ENCODE measurements at regions not wholly inside any gene's neighbourhood (a gene's known extent, or its start where the extent isn't known, plus 50 kb on each side); places are given as distances from the start of the nearest gene placed in this dataset.

DNA sequence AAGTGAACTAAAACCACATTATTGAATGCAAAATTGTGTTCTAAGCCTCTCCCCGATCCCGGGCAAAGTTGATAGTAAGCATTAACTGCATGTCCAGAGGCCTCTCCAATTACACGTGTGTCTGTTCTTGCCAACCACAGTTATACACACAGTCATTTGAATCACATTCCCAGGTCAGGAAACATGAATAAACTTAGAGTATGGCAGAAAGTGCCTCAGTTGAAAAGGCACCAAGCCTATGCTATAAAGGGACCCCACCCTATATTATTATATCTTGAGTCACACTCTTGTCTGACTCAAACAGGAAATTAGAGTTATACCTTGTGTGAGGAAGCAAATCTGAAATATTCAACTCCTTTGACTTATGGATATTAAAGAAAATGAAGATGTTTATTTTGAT, 128.3 kb upstream of the STXBP6 start:
- TF ChIP-seq, protein P1, sequence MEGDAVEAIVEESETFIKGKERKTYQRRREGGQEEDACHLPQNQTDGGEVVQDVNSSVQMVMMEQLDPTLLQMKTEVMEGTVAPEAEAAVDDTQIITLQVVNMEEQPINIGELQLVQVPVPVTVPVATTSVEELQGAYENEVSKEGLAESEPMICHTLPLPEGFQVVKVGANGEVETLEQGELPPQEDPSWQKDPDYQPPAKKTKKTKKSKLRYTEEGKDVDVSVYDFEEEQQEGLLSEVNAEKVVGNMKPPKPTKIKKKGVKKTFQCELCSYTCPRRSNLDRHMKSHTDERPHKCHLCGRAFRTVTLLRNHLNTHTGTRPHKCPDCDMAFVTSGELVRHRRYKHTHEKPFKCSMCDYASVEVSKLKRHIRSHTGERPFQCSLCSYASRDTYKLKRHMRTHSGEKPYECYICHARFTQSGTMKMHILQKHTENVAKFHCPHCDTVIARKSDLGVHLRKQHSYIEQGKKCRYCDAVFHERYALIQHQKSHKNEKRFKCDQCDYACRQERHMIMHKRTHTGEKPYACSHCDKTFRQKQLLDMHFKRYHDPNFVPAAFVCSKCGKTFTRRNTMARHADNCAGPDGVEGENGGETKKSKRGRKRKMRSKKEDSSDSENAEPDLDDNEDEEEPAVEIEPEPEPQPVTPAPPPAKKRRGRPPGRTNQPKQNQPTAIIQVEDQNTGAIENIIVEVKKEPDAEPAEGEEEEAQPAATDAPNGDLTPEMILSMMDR (conservative IDR thresholded peaks at IDR 0.05; ENCODE audit: low read depth, low read length), result no peak
- no peak for TF ChIP-seq EZH2 (IDR thresholded peaks at IDR 0.05; ENCODE audit: low read length, unreplicated experiment)
- TF ChIP-seq EZH2phosphoT487 (IDR thresholded peaks at IDR 0.05; ENCODE audit: borderline replicate concordance, low read length), result no peak

All from PC-3 (cell line).